Type B pancreatic cell (in vitro differentiated cells): ENCODE measurements at regions not wholly inside any gene's neighbourhood (a gene's known extent, or its start where the extent isn't known, plus 50 kb on each side); places are given as distances from the start of the nearest gene placed in this dataset.

ENCODE experiments used
- DNase-seq: peaks from one replicate; pipeline ENCODE4 v3.0.0; 2021; ENCODE audit warnings: mixed read lengths; ENCODE audit not compliant: unreplicated experiment; ENCODE audit errors: extremely low spot score
- H3K27ac Mint-ChIP-seq: 2 replicates; pipeline ENCODE4 v1.8.0; 2021; ENCODE audit warnings: mild to moderate bottlenecking, mixed read lengths
- H3K27me3 Mint-ChIP-seq: 2 replicates; pipeline ENCODE4 v1.8.0; 2021; ENCODE audit warnings: mixed read lengths
- H3K36me3 Mint-ChIP-seq: 2 replicates; pipeline ENCODE4 v1.8.0; 2021; ENCODE audit warnings: mixed read lengths
- H3K4me1 Mint-ChIP-seq: one replicate; pipeline ENCODE4 v1.8.0; 2021; ENCODE audit warnings: mixed read lengths; ENCODE audit not compliant: unreplicated experiment
- H3K4me3 Mint-ChIP-seq: 2 replicates; pipeline ENCODE4 v1.8.0; 2021; ENCODE audit warnings: mild to moderate bottlenecking, mixed read lengths
- H3K9me3 Mint-ChIP-seq: 2 replicates; pipeline ENCODE4 v1.8.0; 2021; ENCODE audit warnings: mixed read lengths
- TF ChIP-seq, protein P1 (sequence below): fragments of 200-600 bp; sonication (generic); conservative IDR thresholded peaks from 2 replicates; pipeline ENCODE4 v1.5.0; 2021; ENCODE audit warnings: antibody characterized with exemption, mild to moderate bottlenecking

DNA sequence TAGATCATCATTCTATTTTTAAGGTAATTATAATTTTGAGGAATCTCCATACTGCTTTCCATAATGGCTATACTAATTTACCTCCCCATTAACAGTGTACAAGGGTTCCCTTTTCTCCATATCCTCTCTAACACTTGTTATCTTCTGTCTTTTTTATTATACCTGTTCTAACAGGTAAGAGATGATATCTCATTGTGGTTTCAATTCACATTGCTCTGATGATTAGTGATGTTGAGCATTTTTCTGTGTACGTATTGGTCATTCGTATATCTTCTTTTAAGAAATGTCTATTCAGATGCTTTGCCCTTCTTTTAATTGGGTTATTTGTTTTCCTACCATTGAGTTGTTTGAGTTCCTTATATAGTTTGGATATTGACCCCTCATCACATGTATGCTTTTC lies 81.6 kb upstream of the SCAF8 start:
- H3K4me3 Mint-ChIP-seq: no peak overlapping the region
- H3K27me3 Mint-ChIP-seq: no peaks in the 10 kb centered on the region
- no peak overlapping the region for H3K27ac Mint-ChIP-seq
- H3K4me1 Mint-ChIP-seq: no peaks in the 10 kb centered on the region
- TF ChIP-seq, protein P1, sequence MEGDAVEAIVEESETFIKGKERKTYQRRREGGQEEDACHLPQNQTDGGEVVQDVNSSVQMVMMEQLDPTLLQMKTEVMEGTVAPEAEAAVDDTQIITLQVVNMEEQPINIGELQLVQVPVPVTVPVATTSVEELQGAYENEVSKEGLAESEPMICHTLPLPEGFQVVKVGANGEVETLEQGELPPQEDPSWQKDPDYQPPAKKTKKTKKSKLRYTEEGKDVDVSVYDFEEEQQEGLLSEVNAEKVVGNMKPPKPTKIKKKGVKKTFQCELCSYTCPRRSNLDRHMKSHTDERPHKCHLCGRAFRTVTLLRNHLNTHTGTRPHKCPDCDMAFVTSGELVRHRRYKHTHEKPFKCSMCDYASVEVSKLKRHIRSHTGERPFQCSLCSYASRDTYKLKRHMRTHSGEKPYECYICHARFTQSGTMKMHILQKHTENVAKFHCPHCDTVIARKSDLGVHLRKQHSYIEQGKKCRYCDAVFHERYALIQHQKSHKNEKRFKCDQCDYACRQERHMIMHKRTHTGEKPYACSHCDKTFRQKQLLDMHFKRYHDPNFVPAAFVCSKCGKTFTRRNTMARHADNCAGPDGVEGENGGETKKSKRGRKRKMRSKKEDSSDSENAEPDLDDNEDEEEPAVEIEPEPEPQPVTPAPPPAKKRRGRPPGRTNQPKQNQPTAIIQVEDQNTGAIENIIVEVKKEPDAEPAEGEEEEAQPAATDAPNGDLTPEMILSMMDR: no peak
- no peaks in the 10 kb centered on the region for H3K36me3 Mint-ChIP-seq
- peaks cover 5% of the 10 kb centered on the region for H3K9me3 Mint-ChIP-seq
- DNase-seq: no peak

DNA sequence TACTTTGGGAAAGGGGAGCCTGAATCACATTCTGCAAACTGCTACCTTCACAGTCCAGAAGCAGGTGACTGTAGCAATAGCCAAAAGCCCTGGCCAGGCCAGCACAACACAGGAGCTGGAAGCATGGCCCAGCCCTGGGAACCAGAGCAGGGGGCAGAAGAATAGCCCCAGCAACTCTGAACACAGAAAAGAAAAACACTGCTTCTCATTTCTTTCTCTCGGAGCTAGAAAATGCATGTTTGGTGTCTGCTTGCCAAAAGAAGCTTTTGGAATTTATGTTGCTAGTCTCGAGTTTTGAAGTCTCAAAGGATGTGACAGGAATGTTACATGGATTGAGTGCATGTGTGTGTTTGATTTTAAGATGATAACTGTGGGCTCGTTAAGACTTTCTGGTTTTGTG lies 79.8 kb upstream of the SCAF8 start:
- H3K9me3 Mint-ChIP-seq: peaks cover 5% of the 10 kb centered on the region
- H3K4me3 Mint-ChIP-seq: no peak overlapping the region
- no peak overlapping the region for H3K27ac Mint-ChIP-seq

DNA sequence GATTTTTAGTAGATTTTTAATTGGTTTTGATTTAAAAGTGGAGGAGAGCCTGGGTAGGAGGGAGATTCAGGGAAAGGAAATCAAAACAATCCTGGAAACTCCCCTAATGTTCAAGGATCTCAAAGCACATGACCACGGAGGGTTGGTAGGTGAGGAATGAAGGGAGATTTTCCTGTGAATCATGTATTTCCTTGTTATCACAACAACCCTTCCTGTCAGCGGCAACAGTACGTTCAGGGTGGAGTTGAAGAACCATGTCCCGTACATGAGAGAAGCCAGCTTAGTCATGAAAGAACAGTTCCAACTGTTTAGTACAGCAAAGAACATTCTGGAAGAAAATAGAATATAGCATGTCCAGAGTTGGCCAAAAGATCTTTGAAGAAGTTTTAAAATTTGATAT lies 79.4 kb upstream of the SCAF8 start:
- Mint-ChIP-seq H3K27me3 (no peaks in the 10 kb centered on the region), H3K4me1 (no peaks in the 10 kb centered on the region), H3K9me3 (peaks cover 5% of the 10 kb centered on the region), H3K27ac (no peak overlapping the region), H3K4me3 (no peak overlapping the region), H3K36me3 (no peaks in the 10 kb centered on the region)
- no peak for DNase-seq
- TF ChIP-seq, protein P1: no peak

More for the DNA sequence above, 79.8 kb upstream of the SCAF8 start:
- TF ChIP-seq, protein P1: no peak
- Mint-ChIP-seq H3K36me3 (no peaks in the 10 kb centered on the region), H3K4me1 (no peaks in the 10 kb centered on the region), H3K27me3 (no peaks in the 10 kb centered on the region)
- DNase-seq: no peak

DNA sequence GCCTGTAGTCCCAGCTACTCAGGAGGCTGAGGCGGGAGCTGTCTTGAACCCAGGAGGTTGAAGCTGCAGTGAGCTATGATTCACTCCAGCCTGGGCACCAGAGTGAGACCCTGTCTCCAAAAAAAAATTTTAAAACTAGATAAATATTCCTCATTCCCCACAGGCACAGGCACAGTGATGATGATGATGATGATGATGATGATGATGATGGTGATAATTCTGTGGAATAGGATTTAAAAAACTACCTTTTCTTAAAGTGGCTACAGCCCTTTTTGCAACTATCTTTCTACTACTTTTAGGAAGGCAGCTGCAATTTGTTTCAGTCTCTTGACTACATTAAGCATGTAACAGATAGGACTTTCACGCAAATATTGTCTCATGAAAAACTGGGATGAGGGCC lies 76.6 kb upstream of the SCAF8 start:
- Mint-ChIP-seq H3K9me3 (peaks cover 2% of the 10 kb centered on the region), H3K4me3 (no peak overlapping the region), H3K27ac (no peak overlapping the region), H3K27me3 (no peaks in the 10 kb centered on the region), H3K4me1 (no peaks in the 10 kb centered on the region), H3K36me3 (no peaks in the 10 kb centered on the region)
- TF ChIP-seq, protein P1: no peak
- no peak for DNase-seq

DNA sequence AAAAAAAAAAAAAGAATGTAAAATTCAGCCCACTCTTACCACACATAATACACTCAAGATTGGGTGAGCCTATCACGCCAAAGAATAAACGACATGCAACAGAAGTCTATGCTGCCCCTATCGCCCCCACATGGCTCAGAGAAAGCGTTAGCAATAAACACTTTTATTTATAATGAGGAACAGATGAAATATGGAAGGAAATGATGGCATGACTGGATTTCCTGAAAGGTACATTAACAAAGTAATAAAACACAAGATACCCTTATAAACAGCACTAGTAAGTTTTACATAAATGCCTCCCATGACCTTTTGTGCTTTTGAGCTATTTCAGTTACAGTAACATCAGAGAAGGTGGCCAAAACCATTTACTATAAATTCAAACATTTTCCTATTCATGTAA lies 71.4 kb upstream of the SCAF8 start:
- H3K4me3 Mint-ChIP-seq: no peak overlapping the region
- TF ChIP-seq, protein P1: no peak
- no peaks in the 10 kb centered on the region for H3K36me3 Mint-ChIP-seq
- H3K27me3 Mint-ChIP-seq: no peaks in the 10 kb centered on the region
- DNase-seq: no peak
- H3K27ac Mint-ChIP-seq: no peak overlapping the region
- H3K4me1 Mint-ChIP-seq: no peaks in the 10 kb centered on the region
- no peaks in the 10 kb centered on the region for H3K9me3 Mint-ChIP-seq

DNA sequence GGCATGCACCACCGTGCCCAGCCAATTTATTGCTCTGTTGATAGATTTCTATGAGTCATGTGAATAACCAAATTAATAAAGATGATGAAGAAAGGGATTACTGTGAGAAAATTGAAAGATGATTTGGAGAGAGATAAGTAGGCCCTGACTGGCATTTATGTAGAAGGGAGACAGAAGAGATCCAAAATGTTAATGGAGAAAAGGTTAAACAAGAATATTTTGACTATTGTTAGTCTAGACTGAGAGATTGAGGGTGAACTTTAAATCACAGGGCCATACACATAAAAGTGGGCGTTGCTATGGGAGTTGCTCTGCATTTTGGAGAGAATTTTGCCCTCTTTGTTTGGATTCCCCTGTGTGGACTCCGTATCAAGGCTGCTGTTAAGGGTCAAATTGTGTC lies 68.9 kb upstream of the SCAF8 start:
- TF ChIP-seq, protein P1: no peak
- DNase-seq: no peak
- H3K27ac Mint-ChIP-seq: no peak overlapping the region
- no peaks in the 10 kb centered on the region for H3K36me3 Mint-ChIP-seq
- H3K27me3 Mint-ChIP-seq: no peaks in the 10 kb centered on the region
- H3K4me3 Mint-ChIP-seq: no peak overlapping the region
- H3K4me1 Mint-ChIP-seq: no peaks in the 10 kb centered on the region
- H3K9me3 Mint-ChIP-seq: no peaks in the 10 kb centered on the region
